Tibial artery (tissue), 4 donors: ENCODE measurements at regions not wholly inside any gene's neighbourhood (a gene's known extent, or its start where the extent isn't known, plus 50 kb on each side); places are given as distances from the start of the nearest gene placed in this dataset.
"Not testable (repeated sequence)": the region's sequence is repeated elsewhere in the genome, so short reads cannot be mapped to it uniquely, and the experiment has no call there.

Source experiments
- DNase-seq, 2 donors: peaks; one replicate each; pipeline ENCODE4 v3.0.0-alpha.2; 2019
- H3K27ac ChIP-seq, 2 donors: fragments of 200-600 bp; sonication (generic) in 1 of 2; 1 replicate in 1 of 2; 2 replicates in 1 of 2; pipeline ENCODE4 v1.5.1; 2018 to 2019; ENCODE audit warnings: mild to moderate bottlenecking in 1 of 2
- H3K27me3 ChIP-seq, 2 donors: fragments of 200-600 bp; sonication (generic) in 1 of 2; one replicate each; pipeline versions ENCODE4 v1.5.1 to v1.6.0; 2016 to 2019
- H3K36me3 ChIP-seq, 3 donors: fragments of 200-600 bp; sonication (generic) in 2 of 3; one replicate each; pipeline ENCODE4 v1.5.1; 2016 to 2019; ENCODE audit warnings: mild to moderate bottlenecking in 2 of 3
- H3K4me1 ChIP-seq, 4 donors: fragments of 200-600 bp; sonication (generic) in 2 of 4; 1 replicate in 3 of 4; 2 replicates in 1 of 4; pipeline ENCODE4 v1.5.1; 2016 to 2019
- H3K4me3 ChIP-seq, 2 donors: fragments of 200-600 bp; sonication (generic) in 1 of 2; 1 replicate in 1 of 2; 2 replicates in 1 of 2; pipeline ENCODE4 v1.5.1; 2018 to 2019; ENCODE audit warnings: mild to moderate bottlenecking in 2 of 2
- H3K9me3 ChIP-seq, 3 donors: fragments of 200-600 bp; sonication (generic) in 1 of 3; one replicate each; pipeline ENCODE4 v1.5.1; 2016 to 2019
- CTCF ChIP-seq, 2 experiments: fragments of 200-600 bp in 1 of 2; fragments of 450-650 bp in 1 of 2; IDR thresholded peaks; one replicate each; pipeline ENCODE4 v1.5.1; 2017 to 2019; ENCODE audit warnings: antibody characterized with exemption in 2 of 2, mild to moderate bottlenecking in 1 of 2, moderate library complexity in 1 of 2
- intact Hi-C: fragments of 100-400 bp; cut with DNase I; formaldehyde crosslinking; loops from one replicate; pipeline ENCODE4 v1.15.0; 2023; ENCODE audit warnings: low total_unique reads

- H3K27ac ChIP-seq: no peak overlapping the region
- H3K27me3 ChIP-seq: no peaks in the 10 kb centered on the region
- no peaks in the 10 kb centered on the region for H3K4me1 ChIP-seq
- H3K9me3 ChIP-seq: no peaks in the 10 kb centered on the region
- intact Hi-C loops: no loop called here
- TF ChIP-seq CTCF (IDR thresholded peaks at IDR 0.05): no peak
- H3K4me3 ChIP-seq: no peak overlapping the region
- no peak for DNase-seq
- no peaks in the 10 kb centered on the region for H3K36me3 ChIP-seq
Measured at GRCh38 chr21:14740116-14740515, 194.0 kb upstream of the SAMSN1 start.

GRCh38 chr21:14739590-14739989 lies 193.5 kb upstream of the SAMSN1 start:
- intact Hi-C loops: no loop called here
- TF ChIP-seq CTCF (IDR thresholded peaks at IDR 0.05): no peak
- H3K27ac ChIP-seq: no peak overlapping the region
- no peak for DNase-seq
- no peaks in the 10 kb centered on the region for H3K27me3 ChIP-seq
- H3K36me3 ChIP-seq: no peaks in the 10 kb centered on the region
- no peak overlapping the region for H3K4me3 ChIP-seq
- no peaks in the 10 kb centered on the region for H3K4me1 ChIP-seq
- H3K9me3 ChIP-seq: no peaks in the 10 kb centered on the region

- intact Hi-C loops, H3K27me3 ChIP-seq, H3K4me3 ChIP-seq, DNase-seq, H3K27ac ChIP-seq, H3K9me3 ChIP-seq, H3K4me1 ChIP-seq, H3K36me3 ChIP-seq: not testable (repeated sequence)
Measured at GRCh38 chr21:14738576-14738975, 192.5 kb upstream of the SAMSN1 start.

- Histone ChIP-seq H3K9me3 (no peaks in the 10 kb centered on the region), H3K27ac (no peak overlapping the region), H3K27me3 (no peaks in the 10 kb centered on the region), H3K4me1 (no peaks in the 10 kb centered on the region), H3K4me3 (no peak overlapping the region), H3K36me3 (no peaks in the 10 kb centered on the region)
- DNase-seq: no peak
- TF ChIP-seq CTCF (IDR thresholded peaks at IDR 0.05): peak; percentile 16 to 33
- intact Hi-C loops: no loop called here
Measured at GRCh38 chr21:14737922-14738321, 191.8 kb upstream of the SAMSN1 start.

- H3K9me3 ChIP-seq: no peaks in the 10 kb centered on the region
- no peak for DNase-seq
- H3K27me3 ChIP-seq: no peaks in the 10 kb centered on the region
- no peak overlapping the region for H3K4me3 ChIP-seq
- H3K4me1 ChIP-seq: no peaks in the 10 kb centered on the region
- H3K36me3 ChIP-seq: no peaks in the 10 kb centered on the region
- H3K27ac ChIP-seq: no peak overlapping the region
- intact Hi-C loops: no loop called here
- TF ChIP-seq CTCF (IDR thresholded peaks at IDR 0.05): no peak
Measured at GRCh38 chr21:14737284-14737691, 191.2 kb upstream of the SAMSN1 start.

- no peaks in the 10 kb centered on the region for H3K36me3 ChIP-seq
- DNase-seq: no peak
- intact Hi-C loops: no loop called here
- H3K9me3 ChIP-seq: no peaks in the 10 kb centered on the region
- no peak overlapping the region for H3K27ac ChIP-seq
- H3K4me3 ChIP-seq: no peak overlapping the region
- no peaks in the 10 kb centered on the region for H3K27me3 ChIP-seq
- TF ChIP-seq CTCF (IDR thresholded peaks at IDR 0.05): no peak
- no peaks in the 10 kb centered on the region for H3K4me1 ChIP-seq
Measured at GRCh38 chr21:14736672-14737071, 190.6 kb upstream of the SAMSN1 start.
